ENCODE measurements at regions not wholly inside any gene's neighbourhood (a gene's known extent, or its start where the extent isn't known, plus 50 kb on each side); places are given as distances from the start of the nearest gene placed in this dataset.

GRCh38 chr9:26457151-26457550, 435.5 kb downstream of the CAAP1 start:
- DNase-seq (no peak), ATAC-seq (no peak)
- no peak for TF ChIP-seq CTCF (IDR thresholded peaks at IDR 0.05)
- intact Hi-C loops (cut with DNase I), result no loop called here
- Histone ChIP-seq H3K4me1 (no peaks in the 10 kb centered on the region), H3K4me3 (no peak overlapping the region), H3K27me3 (no peaks in the 10 kb centered on the region), H3K9me3 (peaks cover 0 to 7% (median 0%) of the 10 kb centered on the region in 11 donors), H3K27ac (no peak overlapping the region), H3K36me3 (no peaks in the 10 kb centered on the region)
- WGBS, 2 donors, result 64 to 66% methylated on average over 3 of the region's 3 CpGs

- WGBS, 2 donors, result 80 to 92% methylated on average over 3 of the region's 3 CpGs
- Histone ChIP-seq H3K4me1 (no peaks in the 10 kb centered on the region), H3K27me3 (no peaks in the 10 kb centered on the region), H3K36me3 (no peaks in the 10 kb centered on the region), H3K27ac (no peak overlapping the region), H3K9me3 (no peaks in the 10 kb centered on the region), H3K4me3 (no peak overlapping the region)
- no peak for DNase-seq
- TF ChIP-seq CTCF (IDR thresholded peaks at IDR 0.05), result no peak
- intact Hi-C loops (cut with DNase I), result no loop called here
- no peak for ATAC-seq
Observed at GRCh38 chr9:26439061-26439624, 453.5 kb downstream of the CAAP1 start.

- no peak for ATAC-seq
- 7 to 16% methylated on average over 1 of the region's 1 CpG for WGBS, 2 donors
- intact Hi-C loops (cut with DNase I), result no loop called here
Observed at GRCh38 chr9:26437056-26437711, 455.4 kb downstream of the CAAP1 start.

GRCh38 chr9:26426551-26427131, 466.0 kb downstream of the CAAP1 start:
- intact Hi-C loops (cut with DNase I), result loop anchor here in 2 of 10 donors (2.0 to 10.0 kb wide), 2 partner anchors 14 to 62 kb away; no protein-coding TSS in a partner anchor
- WGBS, 2 donors, result 87 to 90% methylated on average over 16 of the region's 16 CpGs
- Histone ChIP-seq H3K27me3 (no peaks in the 10 kb centered on the region), H3K4me1 (no peaks in the 10 kb centered on the region), H3K9me3 (peaks cover 0 to 12% (median 0%) of the 10 kb centered on the region in 11 donors), H3K36me3 (no peaks in the 10 kb centered on the region), H3K4me3 (no peak overlapping the region), H3K27ac (no peak overlapping the region)
- TF ChIP-seq CTCF (IDR thresholded peaks at IDR 0.05), result no peak
- ATAC-seq (no peak), DNase-seq (no peak)

More at GRCh38 chr9:26437056-26437711, 455.4 kb downstream of the CAAP1 start:
- H3K4me1 ChIP-seq, result no peaks in the 10 kb centered on the region
- no peak for TF ChIP-seq CTCF (IDR thresholded peaks at IDR 0.05)
- no peaks in the 10 kb centered on the region for H3K9me3 ChIP-seq
- H3K36me3 ChIP-seq, result no peaks in the 10 kb centered on the region
- H3K27ac ChIP-seq, result no peak overlapping the region
- DNase-seq, result no peak
- H3K27me3 ChIP-seq, result no peaks in the 10 kb centered on the region
- H3K4me3 ChIP-seq, result no peak overlapping the region
